Mucosa of descending colon (tissue), 3 donors: ENCODE measurements at regions not wholly inside any gene's neighbourhood (a gene's known extent, or its start where the extent isn't known, plus 50 kb on each side); places are given as distances from the start of the nearest gene placed in this dataset.

Experiments used
- ATAC-seq: fragments of 200-7000 bp; cut with Tn5 transposase; one replicate; pipeline ENCODE4 v1.9.1; 2020; ENCODE audit warnings: mild to moderate bottlenecking, moderate library complexity
- DNase-seq, 3 donors: peaks; one replicate each; pipeline ENCODE4 v3.0.0-alpha.2; 2020
- H3K36me3 ChIP-seq: fragments of 200-600 bp; one replicate; pipeline ENCODE4 v1.8.0; 2021; ENCODE audit warnings: low read depth, mild to moderate bottlenecking
- H3K4me1 ChIP-seq: fragments of 200-600 bp; one replicate; pipeline ENCODE4 v1.8.0; 2021; ENCODE audit warnings: low read depth, mild to moderate bottlenecking
- H3K4me3 ChIP-seq: fragments of 200-600 bp; one replicate; pipeline ENCODE4 v1.8.0; 2021; ENCODE audit warnings: mild to moderate bottlenecking
- H3K9me3 ChIP-seq: fragments of 200-600 bp; one replicate; pipeline ENCODE4 v1.8.0; 2021; ENCODE audit warnings: mild to moderate bottlenecking
- intact Hi-C, 2 donors: fragments of 100-400 bp; cut with DNase I in 1 of 2; cut with micrococcal nuclease in 1 of 2; formaldehyde crosslinking; loops; one replicate each; pipeline versions ENCODE4 v1.11.0 to v1.11.1; 2022; cut with DNase I, micrococcal nuclease
- TF ChIP-seq, protein P1 (sequence below): fragments of 200-600 bp; IDR thresholded peaks from one replicate; pipeline ENCODE4 v1.8.0; 2022; ENCODE audit warnings: antibody characterized with exemption, mild to moderate bottlenecking
- donor health status: DM: no; HTN: no; CAD: no; lungs with moderate emphysema.
- donor health status: DM: no; HTN: no; CAD: no.
- donor health status: DM: no; HTN: yes; CAD: no.

DNA sequence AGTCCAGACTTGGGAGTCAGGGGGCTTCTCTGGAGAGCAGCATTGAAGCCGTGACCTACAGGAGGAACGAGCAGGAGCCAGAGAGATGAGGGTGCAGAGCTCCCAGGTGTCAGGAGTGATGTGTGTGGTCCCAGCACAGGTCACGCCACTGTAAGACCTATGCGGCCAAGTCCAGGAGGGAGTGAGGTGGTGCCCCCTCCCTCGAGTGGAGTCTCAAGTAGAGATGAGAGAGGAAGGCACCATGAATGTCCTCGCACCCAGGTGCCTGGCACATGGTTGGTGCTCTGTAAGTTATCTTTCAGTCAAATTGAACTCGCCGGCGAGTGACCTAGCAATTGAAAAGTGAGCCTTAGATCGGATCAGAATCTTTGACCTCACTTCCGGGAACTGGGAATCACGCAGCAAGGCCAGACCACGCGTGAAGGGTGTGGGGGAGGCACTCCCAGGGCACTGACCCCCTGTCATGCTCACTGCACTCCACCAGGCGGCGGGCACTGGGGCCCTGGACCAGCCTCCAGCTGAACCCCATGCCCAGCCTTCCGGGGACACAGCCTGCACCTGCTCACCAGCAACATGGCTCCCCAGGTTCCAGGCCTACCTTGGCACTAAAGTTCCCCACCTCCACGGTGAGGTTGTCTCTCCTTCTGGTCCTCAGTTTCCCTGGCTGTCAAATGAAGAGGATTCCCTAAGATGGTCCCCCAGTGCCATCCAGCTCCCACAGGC is 127.4 kb downstream of the HMX1 start:
- intact Hi-C loops, result no loop called here
- DNase-seq, result no peak
- TF ChIP-seq, protein P1, sequence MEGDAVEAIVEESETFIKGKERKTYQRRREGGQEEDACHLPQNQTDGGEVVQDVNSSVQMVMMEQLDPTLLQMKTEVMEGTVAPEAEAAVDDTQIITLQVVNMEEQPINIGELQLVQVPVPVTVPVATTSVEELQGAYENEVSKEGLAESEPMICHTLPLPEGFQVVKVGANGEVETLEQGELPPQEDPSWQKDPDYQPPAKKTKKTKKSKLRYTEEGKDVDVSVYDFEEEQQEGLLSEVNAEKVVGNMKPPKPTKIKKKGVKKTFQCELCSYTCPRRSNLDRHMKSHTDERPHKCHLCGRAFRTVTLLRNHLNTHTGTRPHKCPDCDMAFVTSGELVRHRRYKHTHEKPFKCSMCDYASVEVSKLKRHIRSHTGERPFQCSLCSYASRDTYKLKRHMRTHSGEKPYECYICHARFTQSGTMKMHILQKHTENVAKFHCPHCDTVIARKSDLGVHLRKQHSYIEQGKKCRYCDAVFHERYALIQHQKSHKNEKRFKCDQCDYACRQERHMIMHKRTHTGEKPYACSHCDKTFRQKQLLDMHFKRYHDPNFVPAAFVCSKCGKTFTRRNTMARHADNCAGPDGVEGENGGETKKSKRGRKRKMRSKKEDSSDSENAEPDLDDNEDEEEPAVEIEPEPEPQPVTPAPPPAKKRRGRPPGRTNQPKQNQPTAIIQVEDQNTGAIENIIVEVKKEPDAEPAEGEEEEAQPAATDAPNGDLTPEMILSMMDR, result no peak
- H3K9me3 ChIP-seq, result no peaks in the 10 kb centered on the region
- no peak for ATAC-seq
- H3K4me1 ChIP-seq, result no peaks in the 10 kb centered on the region
- H3K36me3 ChIP-seq, result no peaks in the 10 kb centered on the region
- no peak overlapping the region for H3K4me3 ChIP-seq

DNA sequence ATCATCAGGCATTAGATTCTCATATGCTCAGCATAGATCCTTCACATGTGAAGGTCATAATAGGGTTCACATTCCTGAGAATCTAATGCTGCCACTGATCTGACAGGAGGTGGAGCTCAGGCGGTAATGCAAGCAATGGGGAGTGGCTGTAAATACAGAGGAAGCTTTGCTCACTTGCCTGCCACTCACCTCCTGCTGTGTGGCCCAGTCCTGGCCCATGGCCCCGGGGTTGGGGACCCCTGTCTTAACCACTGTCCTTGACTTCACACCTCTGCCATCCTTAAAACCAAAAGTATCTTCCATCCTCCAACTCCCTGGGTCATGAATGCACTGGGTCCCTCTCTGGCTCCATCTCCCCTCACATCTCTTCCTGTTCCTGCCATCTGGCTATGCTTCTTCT is 129.1 kb downstream of the HMX1 start:
- intact Hi-C loops, result no loop called here
- no peak for DNase-seq
- TF ChIP-seq, protein P1, result no peak
- Histone ChIP-seq H3K9me3 (no peaks in the 10 kb centered on the region), H3K4me3 (no peak overlapping the region), H3K4me1 (no peaks in the 10 kb centered on the region), H3K36me3 (no peaks in the 10 kb centered on the region)
- no peak for ATAC-seq

DNA sequence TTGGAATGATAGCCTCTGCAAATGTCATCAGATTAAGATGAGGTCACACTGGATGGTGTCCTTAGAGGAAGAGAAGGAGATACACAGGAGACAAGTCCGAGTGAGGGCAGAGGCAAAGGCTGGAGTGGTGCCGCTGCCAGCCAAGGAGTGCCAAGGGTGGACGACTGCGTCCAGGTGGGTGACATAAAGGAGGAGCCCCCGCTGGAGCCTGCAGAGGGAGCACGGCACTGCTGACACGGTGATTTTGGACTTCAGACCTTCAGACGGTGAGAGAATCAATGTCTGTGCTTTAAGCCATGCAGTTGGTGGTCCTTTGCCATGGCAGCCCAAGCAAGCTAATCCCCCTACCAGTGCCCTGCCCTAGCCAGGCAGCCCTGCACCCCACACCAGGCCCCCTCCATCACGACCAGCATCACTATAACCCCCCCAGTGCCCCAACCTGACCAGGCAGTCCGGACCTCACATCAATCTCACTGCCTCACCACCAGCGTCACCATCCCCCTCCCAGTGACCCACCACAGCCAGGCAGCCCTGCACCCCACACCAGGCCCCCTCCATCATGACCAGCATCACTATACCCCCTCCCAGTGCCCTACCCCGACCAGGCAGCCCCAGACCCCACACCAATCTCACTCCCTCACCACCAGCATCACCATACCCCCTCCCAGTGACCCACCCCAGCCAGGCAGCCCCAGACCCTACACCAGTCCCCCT is 130.0 kb downstream of the HMX1 start:
- Histone ChIP-seq H3K36me3 (no peaks in the 10 kb centered on the region), H3K4me3 (no peak overlapping the region), H3K9me3 (no peaks in the 10 kb centered on the region), H3K4me1 (no peaks in the 10 kb centered on the region)
- TF ChIP-seq, protein P1, result no peak
- intact Hi-C loops, result no loop called here
- ATAC-seq, result no peak
- DNase-seq, result no peak

DNA sequence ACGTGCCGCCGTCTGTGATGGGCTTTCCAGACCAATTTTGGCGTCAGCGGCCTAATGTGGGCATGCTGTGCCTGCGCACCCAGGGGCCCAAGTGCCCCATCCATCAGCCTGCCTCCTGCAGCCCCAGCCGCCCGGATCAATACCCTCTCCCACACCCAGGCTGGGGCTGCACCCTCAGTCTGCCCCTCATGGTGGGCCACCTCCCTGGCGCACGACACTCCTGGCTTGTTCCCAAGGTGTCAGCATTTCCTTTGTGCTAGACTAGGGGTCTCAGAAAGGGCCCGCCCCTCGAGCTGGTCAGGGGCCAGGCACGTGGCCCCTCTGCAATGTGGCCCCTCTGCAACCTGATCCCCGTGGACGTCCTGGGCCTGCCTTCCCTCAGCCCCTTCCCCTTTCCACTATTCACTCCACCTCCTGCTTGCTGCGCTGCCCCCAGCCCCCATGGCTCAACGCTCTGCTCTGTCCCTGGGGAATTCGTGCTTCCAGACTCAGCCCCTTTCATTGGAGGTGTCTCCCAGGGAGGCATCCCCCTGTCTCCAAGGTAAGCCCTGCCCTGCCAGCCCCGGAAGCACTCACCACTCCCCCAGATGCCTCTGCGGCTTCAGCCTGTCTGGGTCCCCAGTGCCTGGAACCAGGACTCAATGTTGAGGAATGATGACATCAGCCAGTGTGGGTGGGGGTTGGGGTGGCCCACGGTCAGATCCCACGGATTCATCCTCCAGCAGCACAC is 130.8 kb downstream of the HMX1 start:
- Histone ChIP-seq H3K4me3 (no peak overlapping the region), H3K36me3 (no peaks in the 10 kb centered on the region), H3K4me1 (no peaks in the 10 kb centered on the region), H3K9me3 (no peaks in the 10 kb centered on the region)
- intact Hi-C loops, result no loop called here
- TF ChIP-seq, protein P1, result no peak
- DNase-seq, result no peak
- no peak for ATAC-seq

DNA sequence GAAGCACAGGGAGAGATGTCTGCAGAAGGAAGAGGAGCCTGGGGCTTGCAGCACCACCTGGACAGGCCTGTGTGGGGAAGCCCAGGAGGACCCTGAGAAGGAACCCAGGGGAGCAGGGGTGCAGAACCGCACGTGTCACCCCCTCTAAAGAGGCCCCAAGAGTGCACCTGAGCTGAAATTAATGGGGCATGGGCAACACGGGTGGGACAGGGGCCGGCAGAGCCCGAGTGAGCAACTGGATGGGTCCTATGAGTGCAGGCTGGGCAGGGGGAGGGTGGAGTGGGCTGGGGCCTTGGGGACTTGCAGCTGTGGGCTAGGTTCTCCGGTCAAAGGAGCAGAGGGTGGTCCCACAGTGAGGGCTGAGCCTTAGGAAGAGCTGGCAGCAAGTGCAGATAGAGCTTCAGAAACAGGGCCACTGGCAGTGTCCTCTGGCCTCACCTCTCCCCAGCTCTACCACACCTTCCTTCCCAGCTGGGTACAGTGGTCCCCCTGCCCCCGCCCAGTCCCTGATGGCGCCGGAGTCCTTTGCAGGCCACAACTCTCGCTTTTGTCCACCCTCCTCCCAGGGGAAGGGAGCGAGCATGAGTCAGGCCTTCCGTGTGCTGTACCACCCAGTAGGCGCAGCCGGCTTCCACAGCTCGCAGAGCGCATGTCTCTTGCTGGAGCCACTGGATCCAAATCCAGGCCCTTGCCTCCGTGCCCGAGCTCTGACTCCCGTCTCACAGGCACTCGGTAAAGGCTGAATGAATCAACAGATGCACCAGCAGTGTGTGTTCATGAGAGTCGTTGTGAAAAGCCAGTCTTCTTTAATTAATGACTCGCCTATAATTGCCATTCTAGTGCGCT is 131.6 kb downstream of the HMX1 start:
- TF ChIP-seq, protein P1, result no peak
- no peaks in the 10 kb centered on the region for H3K36me3 ChIP-seq
- ATAC-seq (no peak), DNase-seq (no peak)
- H3K4me3 ChIP-seq, result no peak overlapping the region
- intact Hi-C loops, result no loop called here
- no peaks in the 10 kb centered on the region for H3K9me3 ChIP-seq
- H3K4me1 ChIP-seq, result no peaks in the 10 kb centered on the region
